HS-5 (cell line): ENCODE measurements at regions not wholly inside any gene's neighbourhood (a gene's known extent, or its start where the extent isn't known, plus 50 kb on each side); places are given as distances from the start of the nearest gene placed in this dataset.
"Not testable (repeated sequence)": the region's sequence is repeated elsewhere in the genome, so short reads cannot be mapped to it uniquely, and the experiment has no call there.

Experiments
- DNase-seq: peaks from one replicate; pipeline ENCODE4 v3.0.0-alpha.2; 2012; ENCODE audit warnings: low read depth

- DNase-seq = not testable (repeated sequence)
Observed at GRCh38 chr14:83091991-83092956, 1558.6 kb upstream of the SEL1L start.

DNA sequence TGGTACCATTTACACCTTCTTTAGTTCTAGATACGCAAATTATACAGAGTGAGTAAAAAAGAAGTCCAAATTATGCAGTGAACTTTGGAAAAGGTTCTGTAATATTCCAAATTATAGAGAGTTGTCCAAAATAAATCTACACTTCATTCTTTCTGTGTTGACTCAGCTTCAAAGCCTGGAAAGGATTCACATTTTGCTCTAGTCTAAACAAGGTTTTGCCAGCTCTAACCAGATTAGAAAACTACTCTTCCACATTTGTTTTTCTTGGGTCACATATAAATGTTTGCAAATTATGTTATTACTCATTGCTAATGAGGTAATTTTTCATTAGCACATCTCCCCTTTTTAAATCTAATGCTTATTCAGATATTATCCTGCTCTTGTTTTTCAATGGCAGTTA, 1562.4 kb upstream of the SEL1L start:
- no peak for DNase-seq

- no peak for DNase-seq
Observed at GRCh38 chr14:83101846-83102245, 1568.2 kb upstream of the SEL1L start.

- no peak for DNase-seq
Observed at GRCh38 chr14:83118029-83118428, 1584.4 kb upstream of the SEL1L start.

DNA sequence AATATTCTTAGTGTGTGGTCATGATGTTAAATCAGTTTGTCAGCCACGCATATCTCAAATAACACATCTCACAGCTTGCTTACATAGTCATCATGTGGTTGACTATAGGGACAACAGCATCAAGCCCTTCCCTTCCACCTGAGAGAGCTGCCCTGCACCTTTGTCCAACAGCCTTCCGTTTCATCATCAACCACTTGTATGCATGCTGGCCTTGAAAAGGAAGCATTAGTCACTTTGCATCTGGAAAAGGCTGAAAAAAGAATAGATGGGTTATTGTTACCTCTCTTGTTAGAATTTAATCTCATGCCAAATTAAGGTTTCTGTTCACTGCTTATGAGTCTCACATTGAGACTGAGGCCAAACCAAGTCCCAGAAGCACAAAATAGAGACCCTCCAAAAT, 1586.5 kb upstream of the SEL1L start:
- no peak for DNase-seq

DNA sequence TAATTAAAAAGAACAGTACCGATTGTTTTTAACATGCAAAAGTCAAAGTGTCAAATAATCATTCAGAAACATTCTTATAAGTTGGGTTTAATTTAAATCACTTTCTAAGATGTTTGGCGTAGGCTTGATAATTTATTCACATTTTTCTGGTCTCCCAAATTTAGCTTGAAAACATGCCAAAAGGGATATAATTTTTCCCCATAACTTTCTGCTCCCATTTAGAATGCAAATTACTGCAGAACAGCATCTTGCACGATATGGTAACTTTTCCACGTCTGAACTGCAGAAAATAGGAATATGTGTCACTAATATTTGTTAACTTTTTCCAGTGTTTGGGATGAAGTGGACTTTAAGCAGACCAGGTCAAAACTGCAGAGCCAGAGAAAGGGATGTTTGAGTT, 1592.4 kb upstream of the SEL1L start:
- no peak for DNase-seq

GRCh38 chr14:83128783-83129182, 1595.1 kb upstream of the SEL1L start:
- DNase-seq = no peak

GRCh38 chr14:83129496-83129895, 1595.8 kb upstream of the SEL1L start:
- no peak for DNase-seq

DNA sequence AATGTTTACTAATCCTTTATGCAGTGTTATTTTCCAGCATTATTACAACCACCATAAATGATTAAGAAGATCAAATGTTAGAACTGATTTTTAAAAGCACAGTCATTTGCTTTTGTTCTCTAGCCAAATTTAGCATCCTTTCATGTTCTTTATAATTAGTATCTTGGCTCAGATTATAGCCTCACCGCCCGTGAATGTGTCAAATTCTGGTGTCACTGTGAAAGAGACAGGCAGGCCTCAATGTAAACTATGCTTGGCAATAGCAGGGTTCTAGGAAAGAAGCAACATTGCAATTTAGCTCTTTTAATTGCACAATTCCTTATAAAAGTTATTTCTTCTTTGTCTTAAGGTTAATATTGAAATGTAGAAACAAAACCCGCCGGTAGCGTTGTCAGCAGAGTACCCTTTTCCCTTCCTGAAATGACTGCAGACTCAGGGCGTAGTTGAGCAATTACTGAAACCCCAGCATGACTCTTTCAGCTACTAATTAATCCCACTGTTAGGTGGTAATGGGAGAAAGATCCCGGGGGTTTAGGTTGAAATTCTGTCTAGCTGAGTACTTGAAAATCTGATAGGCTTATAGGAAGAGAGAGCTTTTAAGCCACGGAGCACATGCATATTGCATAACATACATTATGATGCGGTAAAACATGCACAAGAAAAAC, 1600.5 kb upstream of the SEL1L start:
- DNase-seq = no peak

DNA sequence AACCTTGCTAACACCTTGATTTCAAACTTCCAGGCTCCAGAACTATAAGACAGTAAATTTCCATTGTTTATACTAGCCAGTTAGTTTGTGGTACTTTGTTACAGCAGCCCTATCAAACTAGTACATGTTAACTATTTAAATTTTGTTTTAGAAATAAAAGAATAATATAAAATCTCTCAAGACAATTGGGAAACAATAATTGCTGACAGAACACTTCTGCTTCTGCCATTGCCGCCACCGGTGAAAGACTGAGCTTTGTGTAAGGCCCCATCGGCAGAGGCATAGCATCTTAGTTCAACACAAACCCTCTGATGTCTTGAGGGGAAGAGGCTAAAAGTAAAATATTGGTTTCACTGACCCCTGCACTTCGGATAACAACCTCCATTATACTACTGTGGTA, 1607.1 kb upstream of the SEL1L start:
- no peak for DNase-seq

DNA sequence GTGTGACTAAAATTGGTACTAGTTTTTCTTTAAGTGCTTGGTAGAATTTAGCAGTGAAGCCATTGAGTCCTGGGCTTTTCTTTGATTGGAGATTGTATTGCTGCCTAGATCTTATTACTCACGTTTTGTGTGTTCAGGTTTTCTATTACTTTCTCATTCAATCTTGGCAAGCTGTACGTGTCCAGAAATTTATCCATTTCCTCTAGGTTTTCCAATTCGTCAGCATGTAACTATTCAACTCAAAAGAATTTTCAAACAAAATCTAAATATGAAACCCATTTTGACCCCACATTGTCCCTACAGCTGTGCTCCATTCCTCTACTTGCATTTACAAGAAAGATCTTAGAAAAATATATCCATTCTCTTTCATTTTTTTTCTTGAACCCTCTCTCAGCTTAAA, 1613.4 kb upstream of the SEL1L start:
- peak; percentile 34 for DNase-seq

GRCh38 chr14:83151571-83151970, 1617.9 kb upstream of the SEL1L start:
- DNase-seq = no peak

GRCh38 chr14:83153081-83153480, 1619.4 kb upstream of the SEL1L start:
- no peak for DNase-seq

DNA sequence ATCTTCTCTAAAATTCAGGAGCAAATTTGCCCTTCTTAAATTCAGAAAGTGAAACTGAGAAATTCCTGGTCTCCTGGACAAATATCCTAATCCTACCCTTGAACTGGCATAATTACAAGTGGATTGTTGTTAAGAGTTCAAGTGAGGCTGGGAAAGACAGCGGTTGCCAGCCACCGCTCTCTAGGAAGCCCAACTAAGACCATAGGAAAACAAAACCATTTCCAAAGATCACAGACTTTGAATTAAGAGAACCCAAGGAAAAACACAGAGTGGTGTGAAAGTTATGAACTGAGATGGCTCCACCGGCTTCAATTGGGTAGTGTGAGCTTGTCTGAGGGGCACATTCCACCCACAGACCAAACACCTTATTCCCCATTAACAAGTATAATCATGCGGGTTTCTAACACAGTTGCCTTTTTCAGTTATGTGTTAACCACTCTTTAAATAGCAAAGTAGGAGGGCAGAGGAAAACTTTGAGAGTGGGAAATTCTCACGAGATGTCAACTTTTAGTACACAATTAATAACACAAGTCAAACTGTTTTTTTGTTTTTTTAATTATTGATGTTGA, 1628.8 kb upstream of the SEL1L start:
- no peak for DNase-seq

GRCh38 chr14:83163016-83163415, 1629.4 kb upstream of the SEL1L start:
- no peak for DNase-seq

DNA sequence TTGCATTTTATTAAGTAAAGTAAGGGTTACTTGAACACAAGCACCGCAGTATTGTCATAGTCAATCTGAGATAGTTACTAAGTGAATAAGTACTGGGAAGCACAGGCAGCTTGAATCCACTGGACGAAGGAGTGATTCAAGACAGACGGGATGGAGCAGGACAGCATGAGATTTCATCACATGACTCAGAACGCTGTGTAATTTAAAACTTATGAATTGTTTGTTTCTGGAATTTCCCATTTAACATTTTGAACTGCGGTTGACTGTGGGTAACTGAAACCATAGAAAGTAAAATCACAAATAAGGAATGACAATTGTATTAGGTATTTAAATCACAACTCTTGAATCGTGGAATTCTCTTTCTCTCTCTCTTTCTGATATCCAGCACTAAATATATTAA, 1630.4 kb upstream of the SEL1L start:
- peak; percentile 84 for DNase-seq

GRCh38 chr14:83164591-83164990, 1630.9 kb upstream of the SEL1L start:
- no peak for DNase-seq

GRCh38 chr14:83170165-83170564, 1636.5 kb upstream of the SEL1L start:
- no peak for DNase-seq

GRCh38 chr14:83171761-83172160, 1638.1 kb upstream of the SEL1L start:
- no peak for DNase-seq

DNA sequence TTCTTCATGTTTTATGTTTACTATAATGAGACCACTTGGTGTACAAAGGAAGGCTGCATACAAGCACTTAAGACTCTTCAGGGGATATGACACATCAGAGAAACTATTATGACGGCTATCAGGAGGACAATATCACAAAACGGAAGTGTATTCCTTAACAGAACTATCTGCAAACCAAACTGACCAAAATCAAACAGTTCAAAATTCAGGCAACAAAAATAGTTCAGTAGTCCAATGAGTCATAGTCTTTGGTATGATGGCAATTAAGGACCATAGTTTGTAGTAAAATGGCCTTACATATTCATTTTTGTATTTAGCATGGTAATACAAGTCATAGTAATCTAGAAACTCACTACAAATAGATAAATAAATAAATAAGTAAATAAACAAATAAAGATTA, 1638.7 kb upstream of the SEL1L start:
- peak; percentile 69 for DNase-seq

DNA sequence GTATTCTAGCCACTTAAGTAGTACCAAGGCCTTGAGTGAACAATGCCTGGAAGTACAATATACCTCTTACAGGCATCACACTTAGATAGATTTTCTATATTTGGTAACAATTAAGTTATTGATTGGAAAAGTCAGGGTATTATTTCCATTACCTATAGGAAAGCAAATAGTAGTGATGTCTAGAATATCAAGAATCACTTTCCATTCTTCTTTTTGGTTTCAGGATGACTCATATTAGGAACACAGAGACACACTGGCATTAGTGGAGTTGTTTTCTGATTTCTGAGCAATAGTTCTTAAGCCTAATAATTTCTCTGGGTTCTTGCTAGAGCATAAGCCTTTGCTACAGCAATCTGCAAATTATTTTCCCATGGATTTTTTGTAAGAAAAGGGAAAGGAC, 1640.0 kb upstream of the SEL1L start:
- DNase-seq = no peak

DNA sequence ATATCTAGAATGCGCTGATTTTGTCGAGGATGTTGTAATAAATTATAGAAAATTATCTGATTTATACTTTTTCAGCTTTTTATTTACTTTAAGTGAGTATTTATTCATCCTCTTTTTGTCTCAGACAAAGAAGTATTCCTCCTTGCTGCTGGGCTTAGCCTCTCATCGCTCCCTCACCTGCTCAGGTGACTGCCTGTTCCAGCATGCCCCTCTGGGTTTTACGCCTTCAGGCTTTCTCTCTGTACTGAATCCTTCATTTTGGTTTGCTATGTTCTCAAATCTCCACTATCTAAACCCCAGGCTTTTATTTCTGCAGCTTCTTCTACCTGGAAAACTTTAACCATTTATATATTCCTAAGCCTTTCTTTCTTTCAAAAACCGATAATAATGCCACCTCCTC, 1650.9 kb upstream of the SEL1L start:
- DNase-seq = no peak

GRCh38 chr14:83188311-83188710, 1654.7 kb upstream of the SEL1L start:
- DNase-seq = not testable (repeated sequence)
